Umbilical cord (tissue), 1 donor: ENCODE measurements at regions not wholly inside any gene's neighbourhood (a gene's known extent, or its start where the extent isn't known, plus 50 kb on each side); places are given as distances from the start of the nearest gene placed in this dataset.

Experiments used
- DNase-seq: peaks from one replicate; pipeline ENCODE4 v3.0.0-alpha.2; 2015; ENCODE audit warnings: low spot score

GRCh38 chr5:110072651-110073050 lies 382.9 kb downstream of the MAN2A1 start:
- DNase-seq, result no peak

GRCh38 chr5:110073534-110073933 lies 383.8 kb downstream of the MAN2A1 start:
- DNase-seq, result no peak

DNA sequence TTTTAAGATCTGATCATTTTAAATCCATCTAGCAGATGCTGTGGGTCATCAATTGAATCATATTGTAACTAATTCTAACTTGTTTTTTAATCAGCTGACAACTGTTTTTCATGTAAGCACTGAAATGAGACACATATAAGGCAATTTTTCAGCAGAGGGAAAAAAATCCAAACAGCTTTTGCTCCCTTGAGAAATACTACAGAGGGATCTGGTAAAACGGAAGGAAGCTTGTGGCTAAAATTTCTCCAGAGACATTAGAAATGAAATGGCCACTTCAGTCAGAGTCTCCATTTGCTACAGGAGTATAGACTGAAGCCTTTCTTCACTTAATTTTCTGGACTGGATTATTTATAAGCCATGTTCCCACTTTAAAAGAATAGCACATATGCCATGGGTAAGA lies 385.9 kb downstream of the MAN2A1 start:
- DNase-seq, result no peak

- DNase-seq, result no peak
These were observed 387.4 kb downstream of the MAN2A1 start for GRCh38 chr5:110077147-110077546.

DNA sequence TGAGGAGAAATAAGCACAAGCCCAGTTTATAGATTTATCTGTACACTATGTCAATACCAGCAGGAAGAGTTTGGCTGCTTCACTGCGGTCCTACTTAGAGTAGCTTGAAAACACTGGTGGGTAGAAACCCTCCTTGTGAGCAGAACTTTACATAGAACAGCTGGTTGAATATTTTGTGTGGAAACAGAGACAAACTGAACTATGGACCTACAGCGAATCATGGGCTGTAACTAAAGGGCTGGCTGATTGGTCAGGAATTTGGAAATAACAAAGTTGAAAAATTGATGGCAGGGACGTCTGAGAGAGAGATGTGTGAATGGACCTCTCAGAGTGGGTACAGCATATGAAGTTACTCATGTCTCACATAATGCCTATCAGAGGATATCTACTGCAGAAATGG lies 392.5 kb downstream of the MAN2A1 start:
- DNase-seq, result no peak

DNA sequence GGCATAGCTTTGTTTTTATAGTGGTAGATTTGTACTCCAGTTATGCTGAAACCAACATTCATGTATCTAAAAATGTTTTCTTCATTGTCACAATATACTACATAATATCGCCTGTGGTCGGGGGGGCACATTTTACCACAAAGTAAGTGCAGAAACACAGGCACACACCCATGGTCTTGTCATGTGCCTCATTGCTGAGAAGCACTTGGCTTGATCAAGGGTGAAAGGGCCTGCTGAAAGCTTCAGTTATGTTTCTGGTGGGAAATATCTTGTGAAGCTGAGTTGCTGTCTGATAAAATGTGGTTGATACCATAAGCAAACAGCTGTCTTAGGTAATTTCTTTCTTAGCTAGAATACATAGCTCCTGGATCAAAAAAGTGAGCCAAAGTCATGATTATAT lies 393.1 kb downstream of the MAN2A1 start:
- no peak for DNase-seq

DNA sequence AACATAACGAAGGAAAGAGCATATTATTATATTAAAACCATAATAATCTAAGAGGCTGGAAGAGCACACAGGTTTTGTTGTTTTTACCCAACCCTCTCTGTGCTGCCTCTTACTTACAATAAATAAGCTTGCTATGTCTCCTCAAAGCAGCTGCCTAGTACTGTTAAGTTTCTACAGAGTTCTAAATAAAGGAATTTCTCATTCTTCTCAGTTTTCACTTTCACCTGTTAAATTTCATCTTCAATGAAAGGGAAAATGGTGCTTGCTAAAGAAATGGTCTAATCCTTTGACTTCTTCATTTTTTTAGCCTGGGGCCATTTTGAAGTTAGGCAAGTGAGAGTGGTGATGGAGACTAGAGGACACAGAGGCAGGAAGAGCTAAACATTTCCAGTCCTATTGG lies 396.1 kb downstream of the MAN2A1 start:
- DNase-seq, result no peak

DNA sequence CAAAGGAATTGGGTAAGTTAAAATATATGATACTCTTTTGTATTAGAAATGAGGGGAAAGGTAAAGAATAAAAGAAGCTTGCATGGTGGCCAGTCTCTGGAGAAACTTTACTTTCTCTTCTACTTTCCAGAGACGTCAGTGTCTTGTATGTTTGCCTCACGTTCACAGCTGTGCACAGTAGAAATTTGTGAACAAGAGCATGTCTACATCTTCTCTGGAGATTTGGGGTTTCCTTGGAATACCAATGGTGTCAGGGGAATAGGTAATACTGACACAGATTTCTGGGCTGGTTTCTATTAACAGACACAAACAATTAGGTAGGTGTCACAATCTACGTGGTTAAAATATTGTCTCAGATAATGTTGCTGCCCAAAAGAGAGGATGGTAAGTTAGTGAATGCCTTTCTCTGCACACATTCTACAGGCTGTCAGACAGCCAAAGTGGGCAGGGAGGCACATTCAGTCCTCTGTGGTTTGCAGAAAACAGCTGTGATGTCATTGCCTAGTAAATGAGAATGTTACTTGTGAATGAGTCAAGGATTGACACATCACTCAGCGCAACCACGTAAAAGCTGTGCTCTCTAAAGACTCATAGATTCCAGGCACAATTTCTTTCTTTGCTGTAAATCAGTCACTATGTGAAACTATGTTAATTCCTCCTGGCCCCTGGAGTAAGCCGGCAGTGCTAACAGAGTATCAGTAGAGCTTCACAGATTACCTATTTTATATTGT lies 397.1 kb downstream of the MAN2A1 start:
- peak; percentile 85 for DNase-seq

DNA sequence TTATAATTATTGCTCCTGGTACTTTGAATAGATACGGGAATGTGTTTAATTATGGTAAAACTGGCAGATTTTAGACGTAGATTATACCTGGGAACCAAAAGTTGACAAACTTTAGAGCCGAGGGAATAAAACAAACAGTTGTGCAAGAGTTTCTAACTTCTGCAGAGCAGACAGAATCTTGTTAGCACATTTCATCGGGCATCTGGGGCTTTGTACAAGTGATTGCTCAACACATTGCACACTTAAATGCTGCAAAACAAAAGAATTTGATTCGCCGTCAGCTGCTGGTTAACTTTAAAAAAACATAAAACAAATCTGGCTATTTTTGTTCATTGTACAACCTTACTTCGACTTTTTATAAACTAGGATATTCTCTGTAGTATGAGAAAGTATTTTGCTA lies 398.1 kb downstream of the MAN2A1 start:
- DNase-seq, result peak; percentile 31

DNA sequence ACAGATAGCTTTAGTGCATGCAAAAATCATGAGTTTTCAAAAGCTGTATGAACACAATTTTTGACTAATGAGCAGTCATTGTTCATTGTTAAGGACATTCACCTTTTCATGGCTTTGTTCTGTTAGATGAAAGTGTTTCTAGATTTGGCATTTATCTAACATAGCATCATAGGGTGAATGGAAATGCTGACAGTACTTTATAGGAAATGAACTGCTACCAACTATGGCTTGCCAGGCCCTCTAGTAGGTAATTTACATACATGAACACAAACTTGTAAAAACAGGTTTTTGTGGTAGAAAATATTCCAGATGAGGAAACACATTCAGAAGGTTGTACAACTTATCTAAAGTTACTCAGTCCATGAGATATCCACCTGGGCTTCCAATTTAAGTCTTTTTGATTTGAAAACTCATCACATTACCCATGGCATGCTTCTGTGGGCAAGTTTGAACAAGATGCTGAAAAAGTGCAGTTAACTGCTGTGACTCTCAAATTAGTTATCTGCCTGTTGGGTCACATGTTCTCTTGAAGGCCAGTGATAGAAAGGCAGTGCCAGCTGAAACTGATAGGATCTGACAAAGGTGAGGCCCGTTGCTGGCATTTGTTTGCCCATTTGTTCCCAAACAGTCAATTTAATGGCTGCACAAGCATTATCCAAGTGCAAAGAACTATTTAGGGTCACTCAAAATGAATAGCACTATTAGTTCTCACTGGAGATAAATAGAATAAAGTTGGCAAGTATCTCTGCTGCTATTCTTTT lies 399.1 kb downstream of the MAN2A1 start:
- peak; percentile 14 for DNase-seq

DNA sequence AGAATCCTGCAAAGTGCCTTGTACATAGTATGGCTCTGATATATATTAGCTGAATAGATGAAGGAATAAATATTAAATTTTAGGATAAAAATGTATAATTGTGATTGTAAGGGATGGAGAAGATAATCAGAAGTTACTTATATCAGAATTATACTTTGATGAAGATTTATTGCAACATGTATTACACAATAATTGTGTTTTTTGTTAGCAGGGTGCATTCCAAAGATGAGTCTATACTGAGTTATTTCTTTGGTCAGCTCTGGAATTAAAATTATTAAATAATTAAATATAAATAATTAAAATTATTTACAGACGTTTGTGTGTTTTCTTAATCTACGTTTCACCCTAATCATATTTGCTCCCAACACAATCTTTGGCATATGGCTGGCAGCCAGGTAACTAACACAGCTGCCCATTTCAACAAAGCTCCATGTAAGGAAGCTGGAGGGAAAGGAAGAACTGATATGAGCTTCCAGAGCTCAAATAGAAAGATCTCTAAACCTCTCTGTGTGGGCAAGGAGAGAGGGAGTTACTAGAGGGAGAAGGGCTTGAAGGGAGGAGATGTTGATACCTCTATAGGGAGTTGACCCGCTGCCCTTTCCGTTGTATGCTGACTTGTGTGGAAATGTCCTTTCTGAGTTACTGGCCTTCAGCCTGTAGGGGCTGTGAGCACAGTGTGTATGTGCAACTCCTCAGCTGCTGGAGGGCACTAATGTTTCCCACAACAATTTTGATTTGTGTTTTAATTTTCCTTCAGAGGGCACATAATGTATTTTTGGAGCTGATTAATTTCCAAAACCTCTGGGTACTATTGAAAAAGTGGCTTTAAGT lies 403.4 kb downstream of the MAN2A1 start:
- DNase-seq, result no peak

DNA sequence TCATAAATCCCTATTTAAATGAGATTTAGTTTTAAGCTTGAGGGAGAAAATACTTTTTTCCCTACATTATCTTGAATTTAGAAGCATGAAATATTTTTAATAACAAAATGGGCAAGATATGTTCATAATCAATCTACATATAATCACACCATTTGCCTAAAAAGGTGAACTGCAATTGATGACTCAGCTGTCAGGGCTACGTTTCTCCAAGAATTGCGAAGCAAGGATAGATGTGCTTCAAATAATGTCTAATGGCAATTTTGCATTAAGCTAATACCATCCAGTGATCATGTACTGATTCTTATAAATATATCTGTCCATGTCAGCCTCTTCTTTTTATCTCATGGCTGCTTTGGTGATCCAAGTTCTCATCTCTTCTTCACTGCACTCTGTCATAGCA lies 404.4 kb downstream of the MAN2A1 start:
- no peak for DNase-seq

GRCh38 chr5:110094548-110094947 lies 404.8 kb downstream of the MAN2A1 start:
- no peak for DNase-seq

DNA sequence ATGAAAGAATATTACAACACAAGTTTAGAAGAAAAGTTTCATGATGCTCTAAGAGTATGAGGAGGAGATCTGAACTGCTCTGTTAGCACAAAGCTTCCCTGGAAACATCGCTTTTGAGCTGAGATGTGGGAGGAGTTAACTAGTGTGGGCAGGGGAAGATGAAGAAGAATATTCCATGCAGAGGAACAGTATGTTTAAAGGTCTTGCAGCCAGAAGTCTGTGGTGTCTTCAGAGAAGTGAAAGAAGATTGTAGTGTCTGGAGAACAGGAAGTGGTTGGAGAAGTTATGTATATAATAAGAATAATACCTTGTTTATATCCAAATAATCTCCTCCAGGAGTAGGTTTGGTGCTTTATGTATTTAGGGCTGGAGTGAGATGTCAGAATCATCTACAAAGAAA lies 406.7 kb downstream of the MAN2A1 start:
- no peak for DNase-seq

DNA sequence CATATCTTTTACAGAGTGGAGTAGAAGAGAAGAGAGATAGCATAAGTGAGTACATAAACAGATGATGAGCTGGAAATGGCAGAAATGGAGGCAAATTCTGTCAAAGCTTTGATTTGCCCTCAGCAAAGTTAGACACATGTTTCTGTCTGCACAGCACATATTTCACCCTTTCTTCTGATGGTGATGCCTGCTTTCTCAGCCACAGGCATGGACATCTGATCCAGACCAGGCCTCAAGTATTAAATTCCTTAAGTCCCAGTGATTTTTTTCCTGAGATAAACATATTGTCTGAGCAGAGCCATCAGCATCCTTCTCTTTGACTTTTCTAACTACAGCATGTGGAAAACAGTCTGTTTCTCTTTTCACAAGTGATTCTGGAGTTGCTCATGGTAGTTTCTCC lies 409.8 kb downstream of the MAN2A1 start:
- DNase-seq, result peak; percentile 90

DNA sequence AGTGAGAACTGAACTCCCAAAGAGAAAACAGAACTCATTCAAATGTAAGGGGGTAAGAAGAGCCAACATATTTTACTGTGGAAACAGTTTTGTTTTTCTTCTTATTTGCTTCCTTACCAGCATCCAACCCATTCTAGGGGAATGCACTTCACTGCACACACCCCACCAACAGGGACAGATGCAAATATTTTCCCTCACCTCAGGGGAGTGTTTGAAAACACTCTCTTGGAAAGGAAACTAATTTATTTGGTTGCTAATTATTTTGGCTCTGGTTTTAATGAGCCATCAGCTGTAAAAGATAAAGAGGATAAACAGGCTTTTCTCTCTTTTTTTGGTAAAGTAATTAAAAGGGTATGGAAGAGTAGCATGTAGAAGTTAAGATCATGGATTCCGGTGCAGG lies 413.4 kb downstream of the MAN2A1 start:
- DNase-seq, result no peak

GRCh38 chr5:110104060-110104725 lies 414.5 kb downstream of the MAN2A1 start:
- DNase-seq, result no peak

DNA sequence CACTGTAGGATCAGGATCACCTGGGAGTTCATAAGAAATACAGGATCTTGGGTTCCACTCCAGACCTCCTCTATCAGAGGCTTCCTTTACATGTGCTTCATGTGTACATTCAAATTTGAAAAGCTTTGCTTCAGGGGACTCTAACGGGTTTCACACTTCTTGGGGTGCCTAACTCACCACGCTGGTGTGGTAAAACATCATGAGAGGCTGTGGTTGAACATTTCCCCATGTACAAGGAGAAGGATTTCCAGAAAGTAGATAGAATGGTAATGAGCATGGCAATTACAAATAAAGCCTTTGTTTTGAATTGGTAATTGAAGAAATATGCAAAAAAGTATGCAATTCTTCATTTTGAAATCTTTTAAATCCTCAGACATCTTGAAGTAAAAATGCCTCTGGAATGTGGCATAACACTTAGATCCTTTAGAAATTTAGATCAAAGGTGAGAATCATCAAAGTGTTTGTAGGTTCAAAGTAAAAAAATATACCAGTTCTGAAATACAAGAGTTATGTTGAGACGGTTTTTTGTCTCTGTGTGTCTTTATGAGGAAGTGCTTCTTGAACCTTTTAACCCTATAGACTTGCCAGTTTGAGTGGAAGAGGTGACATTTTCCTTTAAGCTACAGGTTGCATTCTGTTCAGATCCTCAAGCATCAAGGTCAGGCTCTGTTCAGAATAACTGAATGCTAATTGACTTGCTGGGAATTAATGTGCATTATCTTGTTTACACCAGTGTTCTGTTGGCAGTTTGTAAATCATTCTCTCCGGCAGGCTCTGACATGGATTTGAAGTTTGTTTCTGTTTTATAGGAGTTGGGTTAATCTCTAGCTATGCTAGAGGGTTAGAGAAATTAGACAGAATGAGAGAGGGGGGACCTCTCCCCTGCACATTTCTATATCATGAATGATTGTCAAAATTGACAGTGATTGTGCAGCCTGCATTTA lies 415.3 kb downstream of the MAN2A1 start:
- no peak for DNase-seq

DNA sequence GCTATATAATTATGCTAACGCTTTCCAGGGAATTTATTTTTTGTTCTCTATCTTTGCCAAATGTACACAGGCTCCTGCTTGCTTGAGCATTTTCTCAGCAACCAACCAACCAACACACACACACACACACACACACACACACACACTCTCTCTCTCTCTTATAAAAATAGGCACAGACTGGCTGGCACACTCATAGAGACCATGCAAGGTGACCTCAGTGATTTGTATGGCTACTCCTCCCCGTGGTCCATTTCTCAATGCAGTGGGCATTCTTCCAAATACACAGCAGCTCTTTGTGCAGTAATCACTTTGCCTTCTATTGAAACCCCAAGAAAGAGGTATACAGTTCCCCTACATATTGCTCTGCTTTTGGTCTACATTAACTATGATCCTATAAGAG lies 416.0 kb downstream of the MAN2A1 start:
- peak; percentile 27 for DNase-seq

GRCh38 chr5:110106750-110107149 lies 417.0 kb downstream of the MAN2A1 start:
- no peak for DNase-seq

- DNase-seq, result no peak
These were observed 418.8 kb downstream of the MAN2A1 start for GRCh38 chr5:110108520-110108919.
